ENCODE measurements at regions not wholly inside any gene's neighbourhood (a gene's known extent, or its start where the extent isn't known, plus 50 kb on each side); places are given as distances from the start of the nearest gene placed in this dataset.
"Not testable (repeated sequence)": the region's sequence is repeated elsewhere in the genome, so short reads cannot be mapped to it uniquely, and the experiment has no call there.

GRCh38 chr2:87318814-87319491 is 297.3 kb upstream of the PLGLB1 start:
- not testable (repeated sequence) for DNase-seq

GRCh38 chr2:87319705-87320104 is 298.1 kb upstream of the PLGLB1 start:
- DNase-seq: not testable (repeated sequence)

GRCh38 chr2:87321201-87321600 is 299.6 kb upstream of the PLGLB1 start:
- not testable (repeated sequence) for DNase-seq

- DNase-seq: not testable (repeated sequence)
These were observed 302.8 kb upstream of the PLGLB1 start for GRCh38 chr2:87324335-87325041.

GRCh38 chr2:87325042-87325910 is 303.6 kb upstream of the PLGLB1 start:
- not testable (repeated sequence) for DNase-seq

GRCh38 chr2:87325911-87326294 is 304.3 kb upstream of the PLGLB1 start:
- DNase-seq: not testable (repeated sequence)

GRCh38 chr2:87326754-87327153 is 305.1 kb upstream of the PLGLB1 start:
- DNase-seq: not testable (repeated sequence)

- not testable (repeated sequence) for DNase-seq
These were observed 306.2 kb upstream of the PLGLB1 start for GRCh38 chr2:87327648-87328371.

GRCh38 chr2:87329529-87329928 is 307.9 kb upstream of the PLGLB1 start:
- not testable (repeated sequence) for DNase-seq

- DNase-seq: not testable (repeated sequence)
These were observed 308.8 kb upstream of the PLGLB1 start for GRCh38 chr2:87330486-87330885.

GRCh38 chr2:87331940-87332583 is 310.4 kb upstream of the PLGLB1 start:
- DNase-seq: not testable (repeated sequence)

GRCh38 chr2:87334888-87335287 is 313.2 kb upstream of the PLGLB1 start:
- not testable (repeated sequence) for DNase-seq

- DNase-seq: not testable (repeated sequence)
These were observed 317.4 kb upstream of the PLGLB1 start for GRCh38 chr2:87338998-87339397.

GRCh38 chr2:87341601-87342014 is 320.0 kb upstream of the PLGLB1 start:
- not testable (repeated sequence) for DNase-seq

- not testable (repeated sequence) for DNase-seq
These were observed 320.5 kb upstream of the PLGLB1 start for GRCh38 chr2:87342175-87342574.

- DNase-seq: not testable (repeated sequence)
These were observed 321.7 kb upstream of the PLGLB1 start for GRCh38 chr2:87343347-87343746.

- not testable (repeated sequence) for DNase-seq
These were observed 323.6 kb upstream of the PLGLB1 start for GRCh38 chr2:87345283-87345682.

- DNase-seq: not testable (repeated sequence)
These were observed 326.9 kb upstream of the PLGLB1 start for GRCh38 chr2:87348556-87348955.

- not testable (repeated sequence) for DNase-seq
These were observed 327.4 kb upstream of the PLGLB1 start for GRCh38 chr2:87349006-87349405.

GRCh38 chr2:87352178-87352934 is 330.7 kb upstream of the PLGLB1 start:
- DNase-seq: not testable (repeated sequence)

GRCh38 chr2:87353408-87353807 is 331.8 kb upstream of the PLGLB1 start:
- not testable (repeated sequence) for DNase-seq
